Central memory CD8-positive, alpha-beta T cell (primary cell): ENCODE measurements at regions not wholly inside any gene's neighbourhood (a gene's known extent, or its start where the extent isn't known, plus 50 kb on each side); places are given as distances from the start of the nearest gene placed in this dataset.

Experiments
- ATAC-seq: fragments of 150-1000 bp; cut with Tn5 transposase; replicated peaks from 2 replicates; pipeline ENCODE4 v1.10.0; 2022; ENCODE audit warnings: mild to moderate bottlenecking, moderate FRiP score, moderate number of reproducible peaks; ENCODE audit not compliant: poor library complexity, severe bottlenecking; ENCODE audit errors: extremely low read depth
- DNase-seq, 2 donors: peaks; one replicate each; pipeline ENCODE4 v3.0.0; 2021; ENCODE audit warnings: low spot score in 2 of 2
- H3K27ac Mint-ChIP-seq: one replicate; pipeline ENCODE4 v1.8.0; 2022; ENCODE audit warnings: low read depth, mild to moderate bottlenecking, moderate library complexity, mixed read lengths
- H3K27me3 Mint-ChIP-seq: one replicate; pipeline ENCODE4 v1.8.0; 2022; ENCODE audit warnings: mixed read lengths
- H3K36me3 Mint-ChIP-seq: one replicate; pipeline ENCODE4 v1.8.0; 2022; ENCODE audit warnings: mild to moderate bottlenecking, moderate library complexity, mixed read lengths; ENCODE audit not compliant: insufficient read depth
- H3K4me1 Mint-ChIP-seq: one replicate; pipeline ENCODE4 v1.8.0; 2022; ENCODE audit warnings: mixed read lengths
- H3K4me3 Mint-ChIP-seq: one replicate; pipeline ENCODE4 v1.8.0; 2022; ENCODE audit warnings: mild to moderate bottlenecking, moderate library complexity, mixed read lengths
- H3K9me3 Mint-ChIP-seq: one replicate; pipeline ENCODE4 v1.8.0; 2022; ENCODE audit warnings: mixed read lengths

GRCh38 chr2:129891341-129892320, 87.8 kb upstream of the RAB6C start:
- no peaks in the 10 kb centered on the region for H3K36me3 Mint-ChIP-seq
- H3K4me1 Mint-ChIP-seq = no peaks in the 10 kb centered on the region
- H3K4me3 Mint-ChIP-seq = no peak overlapping the region
- H3K27ac Mint-ChIP-seq = no peak overlapping the region
- no peaks in the 10 kb centered on the region for H3K9me3 Mint-ChIP-seq
- DNase-seq = no peak
- no peak for ATAC-seq
- H3K27me3 Mint-ChIP-seq = peaks cover 43% of the 10 kb centered on the region

DNA sequence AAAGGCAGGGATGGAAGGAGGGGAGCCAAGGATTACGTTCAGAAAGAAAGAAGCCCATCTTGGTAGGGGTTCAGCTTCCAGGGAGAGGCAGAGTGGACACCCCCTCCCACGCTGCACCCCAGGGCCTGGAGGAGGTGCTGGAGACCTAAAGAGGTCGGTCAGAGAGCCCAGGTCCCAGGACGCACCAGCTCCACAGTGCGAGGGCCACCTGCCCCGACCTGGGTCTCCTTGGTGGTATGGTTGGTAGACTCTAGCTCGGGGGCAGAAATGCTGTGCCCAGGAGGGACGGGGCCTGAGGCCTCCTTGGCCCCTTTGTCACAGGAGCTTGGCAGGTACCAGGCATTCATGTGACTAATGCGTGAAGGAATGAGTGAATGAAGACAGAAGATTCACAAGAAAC, 87.1 kb upstream of the RAB6C start:
- Mint-ChIP-seq H3K27me3 (peaks cover 50% of the 10 kb centered on the region), H3K9me3 (no peaks in the 10 kb centered on the region), H3K4me1 (no peaks in the 10 kb centered on the region), H3K27ac (no peak overlapping the region), H3K4me3 (no peak overlapping the region), H3K36me3 (no peaks in the 10 kb centered on the region)
- ATAC-seq = no peak
- DNase-seq = no peak

- Mint-ChIP-seq H3K27ac (no peak overlapping the region), H3K36me3 (no peaks in the 10 kb centered on the region), H3K4me3 (no peak overlapping the region), H3K4me1 (no peaks in the 10 kb centered on the region), H3K9me3 (no peaks in the 10 kb centered on the region), H3K27me3 (peaks cover 53% of the 10 kb centered on the region)
- no peak for DNase-seq
- ATAC-seq = no peak
Measured at GRCh38 chr2:129892773-129893172, 86.7 kb upstream of the RAB6C start.

DNA sequence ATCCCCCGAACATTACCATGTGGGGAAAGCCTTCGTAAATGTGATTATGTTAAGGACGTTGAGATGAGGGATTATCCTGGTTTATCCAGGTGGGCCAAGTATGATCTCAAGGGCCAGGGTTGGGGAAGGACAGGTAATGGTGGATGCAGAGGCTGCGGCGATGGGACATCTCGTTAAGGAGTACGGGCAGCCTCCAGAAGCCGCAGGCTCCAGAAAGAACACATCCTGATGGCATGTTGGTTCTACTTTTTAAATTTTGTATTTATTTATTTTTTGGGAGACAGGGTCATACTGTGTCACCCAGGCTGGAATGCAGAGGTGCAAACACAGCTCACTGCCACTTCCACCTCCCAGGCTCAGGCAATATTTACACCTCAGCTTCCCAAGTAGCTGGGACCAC, 86.2 kb upstream of the RAB6C start:
- Mint-ChIP-seq H3K9me3 (no peaks in the 10 kb centered on the region), H3K27ac (no peak overlapping the region), H3K4me1 (no peaks in the 10 kb centered on the region), H3K36me3 (no peaks in the 10 kb centered on the region), H3K27me3 (peaks cover 54% of the 10 kb centered on the region), H3K4me3 (no peak overlapping the region)
- ATAC-seq (no peak), DNase-seq (no peak)

DNA sequence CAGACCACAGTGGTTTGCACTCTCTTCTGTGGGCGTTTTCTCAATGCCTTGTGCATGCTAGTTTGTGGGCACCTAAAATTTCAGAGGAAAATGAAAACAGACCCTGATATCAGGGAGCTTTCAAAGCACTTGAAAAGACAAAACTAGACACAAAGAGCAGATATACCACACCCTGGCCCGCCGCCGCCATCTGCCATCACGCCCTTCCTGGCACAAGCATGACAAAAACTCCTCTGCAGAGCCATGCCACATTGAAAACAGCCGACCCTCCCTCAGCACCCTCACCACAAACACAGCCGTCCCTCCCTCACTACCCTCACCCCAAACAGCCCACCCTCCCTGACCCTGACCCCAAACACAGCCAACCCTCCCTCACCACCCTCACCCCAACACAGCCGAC, 84.8 kb upstream of the RAB6C start:
- Mint-ChIP-seq H3K27ac (no peak overlapping the region), H3K27me3 (peaks cover 68% of the 10 kb centered on the region)
- ATAC-seq = no peak

DNA sequence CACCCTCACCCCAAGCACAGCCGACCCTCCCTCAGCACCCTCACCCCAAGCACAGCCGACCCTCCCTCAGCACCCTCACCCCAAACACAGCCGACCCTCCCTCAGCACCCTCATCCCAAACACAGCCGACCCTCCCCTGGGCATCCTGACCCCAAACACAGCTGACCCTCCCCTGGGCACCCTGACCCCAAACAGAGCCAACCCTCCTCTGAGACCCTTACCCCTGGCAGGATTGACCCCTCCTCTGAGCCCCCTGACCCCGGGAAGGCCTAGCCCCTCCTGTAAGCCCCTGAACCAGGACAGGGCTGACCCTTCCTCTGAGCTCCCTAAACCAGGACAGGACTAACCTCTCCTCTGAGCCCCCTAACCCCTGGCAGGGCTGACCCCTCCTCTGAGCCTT, 84.4 kb upstream of the RAB6C start:
- Mint-ChIP-seq H3K27ac (no peak overlapping the region), H3K36me3 (no peaks in the 10 kb centered on the region), H3K27me3 (peaks cover 65% of the 10 kb centered on the region), H3K4me3 (no peak overlapping the region), H3K9me3 (no peaks in the 10 kb centered on the region), H3K4me1 (no peaks in the 10 kb centered on the region)
- no peak for ATAC-seq
- no peak for DNase-seq

More for the DNA sequence above, 84.8 kb upstream of the RAB6C start:
- DNase-seq = no peak
- H3K4me1 Mint-ChIP-seq = no peaks in the 10 kb centered on the region
- H3K9me3 Mint-ChIP-seq = no peaks in the 10 kb centered on the region
- H3K36me3 Mint-ChIP-seq = no peaks in the 10 kb centered on the region
- no peak overlapping the region for H3K4me3 Mint-ChIP-seq

DNA sequence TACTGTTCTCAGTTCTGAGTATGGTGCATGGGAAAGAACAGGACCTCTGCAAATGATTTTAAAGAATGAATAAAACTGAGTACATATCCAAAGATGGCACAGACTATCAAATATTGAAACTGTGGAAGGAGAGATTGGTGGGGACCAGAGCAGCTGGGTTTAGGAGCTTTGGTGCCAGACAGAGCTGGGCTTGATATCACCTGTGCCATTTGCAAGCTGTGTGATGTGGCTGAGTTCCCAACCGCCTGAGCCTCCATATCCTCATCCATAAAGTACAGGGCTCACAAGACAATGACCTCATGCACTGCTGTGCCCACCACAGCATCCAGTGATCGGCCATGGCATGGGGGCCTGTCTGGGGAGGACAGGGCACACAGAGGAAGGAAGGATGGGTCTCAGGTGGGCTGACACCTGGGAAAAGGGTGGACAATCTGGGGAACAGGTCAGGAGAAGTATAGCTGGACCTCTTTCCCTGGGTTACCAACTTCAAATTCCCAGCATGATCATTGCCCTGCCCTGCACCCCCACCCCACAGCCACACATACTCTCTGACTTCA, 83.9 kb upstream of the RAB6C start:
- no peak for DNase-seq

GRCh38 chr2:129896226-129897100, 83.0 kb upstream of the RAB6C start:
- H3K4me3 Mint-ChIP-seq = no peak overlapping the region
- ATAC-seq (no peak), DNase-seq (no peak)
- H3K4me1 Mint-ChIP-seq = no peaks in the 10 kb centered on the region
- H3K9me3 Mint-ChIP-seq = no peaks in the 10 kb centered on the region
- H3K27ac Mint-ChIP-seq = no peak overlapping the region
- H3K36me3 Mint-ChIP-seq = no peaks in the 10 kb centered on the region
- H3K27me3 Mint-ChIP-seq = peaks cover 53% of the 10 kb centered on the region

More for the DNA sequence above, 83.9 kb upstream of the RAB6C start:
- H3K36me3 Mint-ChIP-seq = no peaks in the 10 kb centered on the region
- no peak overlapping the region for H3K4me3 Mint-ChIP-seq
- H3K9me3 Mint-ChIP-seq = no peaks in the 10 kb centered on the region
- no peak for ATAC-seq
- peaks cover 59% of the 10 kb centered on the region for H3K27me3 Mint-ChIP-seq
- H3K27ac Mint-ChIP-seq = no peak overlapping the region
- H3K4me1 Mint-ChIP-seq = no peaks in the 10 kb centered on the region

DNA sequence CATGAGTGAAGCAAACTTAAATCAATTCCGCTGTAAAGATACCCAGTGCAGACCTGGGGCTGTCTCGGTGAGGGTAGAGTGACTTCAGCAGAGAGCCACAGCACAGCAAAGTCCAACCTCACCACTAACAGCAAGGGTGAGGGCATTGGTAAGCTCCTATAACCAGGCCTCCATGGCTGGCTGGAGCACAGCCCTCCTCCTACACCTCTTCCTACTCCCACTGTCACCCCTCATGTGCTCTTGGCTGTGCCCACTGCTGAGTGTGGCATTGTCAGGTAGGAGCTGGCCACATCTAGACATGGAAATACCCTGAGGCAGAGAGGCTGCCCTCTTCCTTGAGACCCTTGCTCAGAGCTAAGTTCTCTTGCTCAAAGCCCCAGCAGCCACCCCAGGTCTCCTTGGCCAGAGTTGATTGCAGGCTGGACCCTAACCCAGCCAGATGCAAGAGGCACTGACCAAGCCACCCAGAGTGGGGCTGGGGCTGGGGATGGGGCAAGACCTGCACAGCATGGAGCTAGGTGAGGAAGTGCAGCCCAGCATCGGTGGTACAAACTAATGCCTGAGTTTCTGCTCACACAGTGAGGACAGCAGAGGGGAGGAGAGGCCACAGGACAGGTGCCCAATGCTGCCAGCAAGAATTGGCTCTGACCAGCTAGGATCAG, 77.6 kb upstream of the RAB6C start:
- Mint-ChIP-seq H3K4me1 (no peaks in the 10 kb centered on the region), H3K27me3 (peaks cover 42% of the 10 kb centered on the region), H3K36me3 (no peaks in the 10 kb centered on the region), H3K9me3 (no peaks in the 10 kb centered on the region), H3K27ac (no peak overlapping the region), H3K4me3 (no peak overlapping the region)
- ATAC-seq (no peak), DNase-seq (no peak)

DNA sequence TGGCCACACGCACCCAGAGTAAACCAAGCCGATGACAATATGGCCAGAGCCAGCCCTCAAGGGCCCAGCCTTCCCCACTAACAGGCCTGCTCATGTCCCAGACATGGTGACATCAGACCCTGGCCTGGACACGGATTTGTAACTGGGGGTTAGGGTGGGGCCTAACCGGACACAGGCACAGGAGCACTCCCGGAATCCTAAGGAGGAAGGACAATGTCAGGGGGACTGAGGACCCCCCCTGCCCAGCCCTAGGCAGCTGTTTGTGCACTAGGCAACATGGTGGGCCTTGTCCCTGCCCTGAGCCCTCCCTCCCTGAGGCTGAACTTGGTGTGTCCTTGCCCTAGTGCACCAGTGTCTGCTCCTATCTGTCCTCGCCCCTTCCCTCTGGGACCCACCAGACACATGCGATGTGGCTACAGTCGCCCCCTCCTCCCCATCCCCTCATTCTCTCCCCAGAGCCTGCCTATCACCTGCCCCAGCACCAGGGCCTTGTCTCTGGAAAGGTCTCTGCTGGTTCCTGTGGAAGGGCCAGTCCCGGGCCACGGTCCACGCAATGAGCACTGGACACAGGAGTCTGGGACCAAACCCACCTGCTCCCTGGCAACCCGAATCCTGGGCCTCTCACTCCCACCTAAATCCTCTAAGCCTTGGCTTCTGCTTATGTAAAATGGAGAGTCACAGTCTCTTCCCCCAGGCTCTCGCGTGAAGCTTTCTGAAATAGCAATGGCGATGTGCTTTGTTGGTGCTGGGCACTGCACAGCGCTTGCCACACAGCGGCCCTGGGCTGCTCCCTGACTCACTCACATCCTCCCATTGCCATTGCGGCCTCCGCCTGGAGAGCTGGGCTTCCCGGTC, 76.5 kb upstream of the RAB6C start:
- no peak overlapping the region for H3K4me3 Mint-ChIP-seq
- H3K4me1 Mint-ChIP-seq = no peaks in the 10 kb centered on the region
- DNase-seq (no peak), ATAC-seq (no peak)
- H3K27ac Mint-ChIP-seq = no peak overlapping the region
- H3K9me3 Mint-ChIP-seq = no peaks in the 10 kb centered on the region
- H3K27me3 Mint-ChIP-seq = peaks cover 45% of the 10 kb centered on the region
- no peaks in the 10 kb centered on the region for H3K36me3 Mint-ChIP-seq

- no peak overlapping the region for H3K4me3 Mint-ChIP-seq
- ATAC-seq (no peak), DNase-seq (no peak)
- no peaks in the 10 kb centered on the region for H3K36me3 Mint-ChIP-seq
- H3K9me3 Mint-ChIP-seq = no peaks in the 10 kb centered on the region
- peaks cover 41% of the 10 kb centered on the region for H3K27me3 Mint-ChIP-seq
- no peaks in the 10 kb centered on the region for H3K4me1 Mint-ChIP-seq
- no peak overlapping the region for H3K27ac Mint-ChIP-seq
Measured at GRCh38 chr2:129903586-129904425, 75.7 kb upstream of the RAB6C start.
